NCI-H2227 (cell line): ENCODE measurements at regions not wholly inside any gene's neighbourhood (a gene's known extent, or its start where the extent isn't known, plus 50 kb on each side); places are given as distances from the start of the nearest gene placed in this dataset.
"Not testable (repeated sequence)": the region's sequence is repeated elsewhere in the genome, so short reads cannot be mapped to it uniquely, and the experiment has no call there.

ENCODE experiments used
- DNase-seq: peaks from one replicate; lab custom pipeline; 2025; ENCODE audit not compliant: unreplicated experiment; lab: John Stamatoyannopoulos, UW

DNA sequence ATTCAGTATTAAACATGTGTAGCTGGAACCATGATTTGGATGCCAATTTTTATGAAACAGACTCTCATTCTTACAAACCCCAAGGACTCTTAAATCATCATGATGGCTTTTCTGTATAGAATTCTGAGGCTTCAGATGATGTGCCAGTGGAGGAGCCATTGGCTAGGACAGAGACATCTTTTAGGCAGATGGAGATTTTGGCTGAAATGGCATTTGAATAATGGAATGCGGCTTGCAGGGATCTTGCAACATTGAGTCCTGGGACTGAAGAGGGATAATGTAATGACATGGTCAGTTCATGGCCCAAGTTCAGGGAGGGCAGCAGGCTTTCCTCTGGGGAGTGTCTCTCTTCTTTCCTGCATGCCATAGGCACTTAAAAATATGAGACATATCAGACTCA, 172.4 kb downstream of the ABCA8 start:
- DNase-seq, result no peak

GRCh38 chr17:68780596-68780995, 174.6 kb downstream of the ABCA8 start:
- no peak for DNase-seq

DNA sequence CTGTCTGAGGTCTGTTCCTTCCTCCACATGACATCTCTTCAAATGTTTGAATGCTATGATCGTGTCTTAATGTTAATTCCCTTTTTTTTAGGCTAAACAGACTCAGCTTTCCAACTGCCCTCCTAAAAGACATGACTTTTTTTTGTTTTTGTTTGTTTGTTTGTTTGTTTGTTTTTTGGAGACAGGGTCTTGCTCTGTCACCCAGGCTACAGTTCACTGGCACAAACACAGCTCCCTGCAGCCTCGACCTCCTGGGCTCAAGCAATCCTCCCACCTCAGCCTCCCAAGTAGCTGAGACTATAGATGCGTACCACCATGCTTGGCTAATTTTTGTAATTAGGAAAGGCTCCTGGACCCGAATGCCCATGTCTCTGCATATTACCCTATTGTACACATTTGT, 176.5 kb downstream of the ABCA8 start:
- DNase-seq, result no peak

DNA sequence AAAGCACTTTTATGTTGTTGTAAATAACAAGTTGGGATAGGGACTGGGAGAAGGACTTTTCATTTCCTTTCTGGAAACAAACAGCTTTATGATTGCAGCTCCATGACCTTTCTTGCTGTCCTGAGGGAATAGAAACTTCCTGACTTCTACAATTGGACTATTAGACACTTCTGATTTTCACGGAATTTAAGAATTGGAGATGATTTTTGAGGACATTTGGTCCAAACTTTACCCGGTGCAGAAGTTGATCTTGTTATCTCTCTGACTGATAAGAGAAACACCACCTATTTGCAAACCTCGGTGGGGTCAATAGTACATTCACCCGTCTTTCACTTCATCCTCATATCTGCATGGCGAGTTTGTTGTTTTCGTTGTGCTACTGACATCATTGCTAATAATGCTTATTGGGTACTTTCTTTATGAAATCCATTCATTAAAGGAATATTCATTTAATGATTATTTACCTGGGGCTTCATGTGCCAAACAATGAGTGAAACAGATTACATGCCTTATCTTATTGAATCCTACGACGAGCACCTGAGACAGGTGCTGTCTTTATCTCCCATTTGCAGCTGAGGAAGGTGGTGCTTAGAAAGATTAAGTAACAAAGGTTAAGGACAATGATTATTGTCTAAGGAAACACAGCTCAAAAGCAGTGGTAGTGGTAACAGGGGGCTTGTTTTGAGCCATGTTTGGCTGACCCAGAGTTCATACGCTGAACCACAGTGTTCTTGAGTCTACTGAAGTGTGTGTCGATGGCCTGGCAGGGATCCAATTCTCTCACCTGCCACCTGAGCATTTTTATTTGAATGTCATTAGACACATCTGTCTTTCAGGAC, 176.9 kb upstream of the FAM20A start:
- DNase-seq, result no peak

DNA sequence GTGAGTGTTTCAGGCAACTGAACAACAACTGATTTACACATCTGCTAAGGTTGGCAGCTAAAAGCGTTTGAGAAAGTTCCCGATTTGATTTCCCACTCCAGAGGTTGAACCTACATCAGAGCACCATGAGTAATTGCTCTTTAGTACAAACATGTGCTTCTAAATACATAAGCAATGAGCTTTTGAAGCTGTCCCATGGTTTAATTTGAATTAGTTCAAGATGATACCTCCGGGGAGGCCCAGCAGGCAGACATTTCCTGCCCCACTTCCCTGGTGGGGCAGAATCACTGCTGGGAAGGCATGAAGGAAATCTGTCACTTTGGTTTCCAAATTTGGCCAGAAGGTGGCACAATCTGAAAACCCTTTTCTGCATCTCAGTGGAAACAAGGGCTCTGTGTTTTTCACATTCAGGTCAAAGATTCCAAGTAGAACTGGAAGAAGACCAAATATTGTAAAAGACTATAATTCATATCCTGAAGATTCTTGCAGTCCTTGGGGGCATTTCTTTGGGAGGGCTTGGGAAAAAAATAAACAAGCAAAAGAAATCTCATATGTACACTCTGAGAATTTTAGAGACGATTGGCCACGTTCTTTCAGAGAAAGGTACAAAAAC, 176.2 kb upstream of the FAM20A start:
- peak; percentile 19 for DNase-seq

GRCh38 chr17:68776451-68776850, 175.3 kb upstream of the FAM20A start:
- DNase-seq, result no peak

DNA sequence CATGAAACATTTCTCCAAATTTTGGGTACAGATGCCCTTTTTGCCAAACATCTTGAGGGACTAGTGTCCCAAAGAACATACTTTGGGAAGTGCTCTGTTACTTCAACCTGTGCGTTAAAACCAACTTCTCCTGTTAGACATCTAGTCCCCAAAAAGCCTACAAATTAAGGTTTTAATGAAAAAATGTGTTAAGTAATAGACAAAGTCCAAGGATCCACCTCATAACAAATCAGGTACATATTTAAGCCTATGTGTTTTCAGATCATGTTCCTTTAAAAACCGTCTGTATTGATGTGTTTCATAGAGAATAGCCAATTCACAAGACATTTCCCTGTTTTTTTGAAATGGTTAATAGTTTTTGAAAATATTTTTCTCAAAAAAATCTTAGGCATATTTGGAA, 174.8 kb upstream of the FAM20A start:
- DNase-seq, result no peak

DNA sequence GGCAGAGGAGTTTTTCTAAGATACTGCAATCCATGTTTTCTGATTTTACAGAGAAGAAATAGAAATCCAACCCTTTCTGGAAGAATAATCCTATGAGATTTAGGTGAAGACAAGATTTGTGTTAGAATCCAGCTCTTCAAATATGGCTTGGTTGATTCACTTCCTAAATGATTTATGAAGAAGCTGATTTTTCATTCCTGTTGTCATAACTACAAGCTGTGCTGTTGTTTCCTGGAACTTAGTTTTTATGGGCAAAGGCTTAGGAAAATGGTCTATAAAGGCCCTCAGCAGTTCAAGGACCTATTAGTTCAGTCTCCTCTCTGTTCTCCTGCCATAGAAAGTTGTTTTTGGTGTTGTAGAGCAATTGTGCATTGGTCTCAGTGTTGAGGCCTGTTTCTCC, 174.2 kb upstream of the FAM20A start:
- DNase-seq, result no peak

DNA sequence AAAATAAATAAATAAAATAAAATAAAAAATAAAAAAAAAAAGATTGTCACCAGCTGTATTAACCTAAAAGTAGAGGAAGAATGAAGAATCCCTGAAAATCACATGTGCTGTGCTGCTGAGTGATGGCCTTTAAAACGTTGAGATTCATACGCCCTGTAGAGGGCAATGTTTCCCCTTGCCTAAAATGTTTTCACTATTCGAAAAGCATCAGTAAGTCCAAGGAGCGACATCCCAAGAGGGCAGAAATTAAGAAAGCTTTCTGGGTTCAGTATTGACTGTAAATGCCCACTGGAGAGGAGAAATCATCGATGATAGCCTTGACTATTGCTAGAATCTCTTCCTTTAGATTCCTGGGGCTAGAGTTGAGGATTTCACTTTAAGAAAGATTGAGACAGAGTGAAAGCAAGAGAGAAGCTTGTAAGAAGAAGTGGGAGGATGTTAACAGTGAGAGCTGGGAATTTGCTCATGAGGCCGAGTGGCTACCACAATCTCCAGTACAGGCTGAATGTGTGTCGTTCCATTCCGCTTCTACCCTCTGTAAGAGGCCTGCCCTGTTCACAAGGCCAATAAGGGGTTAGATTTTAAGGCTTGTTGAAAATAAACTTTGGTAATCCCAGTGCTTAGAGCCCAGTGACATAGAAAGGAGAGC, 170.8 kb upstream of the FAM20A start:
- DNase-seq, result peak; percentile 11

- no peak for DNase-seq
These were observed 167.6 kb upstream of the FAM20A start for GRCh38 chr17:68768804-68769203.

DNA sequence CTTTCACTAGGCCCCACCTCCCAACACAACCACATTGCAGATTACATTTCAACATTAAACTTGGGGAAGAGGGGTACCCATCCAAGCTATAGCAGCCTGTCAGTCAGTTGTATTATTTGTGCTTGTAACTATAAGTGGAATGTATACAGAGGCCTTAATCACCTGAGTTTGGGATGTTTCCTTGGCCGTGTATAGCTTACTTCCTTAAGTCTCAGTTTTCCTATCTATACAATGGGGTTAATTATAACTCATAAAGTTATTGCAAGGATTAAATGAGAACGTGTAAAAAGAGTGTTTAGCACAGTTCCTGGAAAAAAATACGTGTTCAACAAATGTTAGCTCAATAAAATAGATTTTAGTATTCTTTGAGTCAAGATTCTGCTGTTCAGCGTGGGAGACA, 165.5 kb upstream of the FAM20A start:
- no peak for DNase-seq

GRCh38 chr17:68763562-68763961, 162.4 kb upstream of the FAM20A start:
- DNase-seq, result no peak

DNA sequence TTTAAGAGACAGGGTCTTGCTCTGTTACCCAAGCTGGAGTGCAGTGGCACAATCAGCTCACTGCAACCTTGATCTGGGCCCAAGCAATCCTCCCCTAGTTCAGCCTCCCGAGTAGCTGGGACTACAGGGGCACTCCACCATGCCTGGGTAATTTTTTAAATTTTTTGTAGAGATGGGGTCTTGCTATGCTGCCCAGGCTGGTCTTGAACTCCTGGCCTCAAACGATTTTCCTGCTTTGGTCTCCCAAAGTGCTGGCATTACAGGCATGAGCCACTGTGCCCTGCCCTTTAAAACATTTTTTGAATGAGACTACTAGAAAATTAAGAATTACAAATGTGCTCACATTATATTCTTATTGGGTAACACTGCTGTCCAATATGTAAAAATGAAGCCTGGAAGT, 161.7 kb upstream of the FAM20A start:
- DNase-seq, result no peak

GRCh38 chr17:68760141-68760475, 158.9 kb upstream of the FAM20A start:
- no peak for DNase-seq

DNA sequence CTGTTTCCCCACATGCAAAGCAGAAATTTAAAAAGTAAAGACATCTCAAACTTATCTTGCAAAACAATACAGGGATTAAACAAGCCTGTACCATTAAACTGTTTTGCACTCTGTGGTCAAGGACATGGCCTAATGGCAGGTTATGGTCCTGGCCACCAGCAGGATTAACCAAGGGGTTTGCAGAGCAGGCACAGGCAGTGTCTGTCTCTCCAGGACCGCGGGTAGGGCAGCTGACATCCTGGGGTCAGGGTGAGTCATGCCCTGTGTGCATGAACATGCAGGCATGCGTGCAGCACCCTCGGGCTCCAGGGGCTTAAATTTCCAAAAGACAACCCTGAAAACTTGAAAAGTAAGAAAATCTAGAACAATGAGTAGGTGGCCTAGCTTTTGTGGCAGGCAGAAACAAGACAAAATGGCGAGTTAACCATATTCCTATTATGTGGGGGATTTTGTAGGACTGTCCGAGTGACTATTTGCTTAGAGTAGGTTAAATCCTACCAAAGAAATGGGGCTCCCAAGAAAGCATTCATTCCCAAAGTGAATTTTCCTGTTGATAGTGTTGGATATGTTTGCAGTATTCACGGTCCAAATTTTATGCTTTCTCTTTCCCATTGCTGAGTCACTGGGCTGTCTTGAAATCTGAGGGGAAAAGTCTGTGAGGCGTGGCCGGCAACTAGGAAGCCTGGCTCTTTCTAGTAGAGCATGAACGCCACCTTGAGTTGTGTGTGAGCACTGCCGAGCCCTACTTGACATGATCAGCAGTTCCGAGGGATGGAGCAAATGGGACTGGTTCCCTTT, 158.4 kb upstream of the FAM20A start:
- DNase-seq, result peak; percentile 80

DNA sequence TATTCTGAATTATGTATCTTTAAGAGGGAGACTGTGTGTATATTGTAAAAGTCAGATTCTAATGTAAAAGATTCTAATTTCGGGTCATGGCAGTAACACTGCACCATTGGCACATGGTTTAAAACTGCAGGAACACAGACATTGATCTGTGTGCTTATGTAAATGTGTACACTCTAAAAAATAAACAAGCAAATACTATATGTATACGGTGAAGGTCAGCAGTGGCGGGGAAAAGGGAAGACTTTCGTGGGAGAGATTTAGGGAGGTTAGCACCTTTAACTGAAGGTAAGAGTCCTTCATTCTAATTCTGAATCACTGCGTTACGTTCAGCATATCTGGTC, 157.8 kb upstream of the FAM20A start:
- no peak for DNase-seq

- not testable (repeated sequence) for DNase-seq
These were observed 156.9 kb upstream of the FAM20A start for GRCh38 chr17:68757866-68758757.

- no peak for DNase-seq
These were observed 153.0 kb upstream of the FAM20A start for GRCh38 chr17:68753985-68754769.

- no peak for DNase-seq
These were observed 149.0 kb upstream of the FAM20A start for GRCh38 chr17:68750208-68750562.
